HT1080 (cell line): ENCODE measurements at regions not wholly inside any gene's neighbourhood (a gene's known extent, or its start where the extent isn't known, plus 50 kb on each side); places are given as distances from the start of the nearest gene placed in this dataset.

Experiments used
- DNase-seq: peaks from one replicate; pipeline ENCODE4 v3.0.0-alpha.2; 2015; ENCODE audit warnings: low read depth

- DNase-seq, result no peak
Observed at GRCh38 chr10:83869898-83870297, 269.4 kb upstream of the GHITM start.

GRCh38 chr10:83871187-83872081 is 267.9 kb upstream of the GHITM start:
- peak; percentile 66 for DNase-seq

- no peak for DNase-seq
Observed at GRCh38 chr10:83880252-83880791, 259.0 kb upstream of the GHITM start.

GRCh38 chr10:83881661-83882060 is 257.6 kb upstream of the GHITM start:
- DNase-seq, result no peak

- DNase-seq, result no peak
Observed at GRCh38 chr10:83886871-83887270, 252.4 kb upstream of the GHITM start.

GRCh38 chr10:83892737-83893136 is 246.6 kb upstream of the GHITM start:
- no peak for DNase-seq

- no peak for DNase-seq
Observed at GRCh38 chr10:83896219-83896618, 243.1 kb upstream of the GHITM start.

- no peak for DNase-seq
Observed at GRCh38 chr10:83897626-83898025, 241.7 kb upstream of the GHITM start.

GRCh38 chr10:83908506-83908905 is 230.8 kb upstream of the GHITM start:
- DNase-seq, result no peak

- no peak for DNase-seq
Observed at GRCh38 chr10:83909001-83909400, 230.3 kb upstream of the GHITM start.

GRCh38 chr10:83915801-83916200 is 223.5 kb upstream of the GHITM start:
- DNase-seq, result no peak

- DNase-seq, result peak; percentile 32
Observed at GRCh38 chr10:83917537-83918506, 221.5 kb upstream of the GHITM start.

GRCh38 chr10:83919187-83919586 is 220.1 kb upstream of the GHITM start:
- no peak for DNase-seq

GRCh38 chr10:83921984-83922860 is 217.1 kb upstream of the GHITM start:
- no peak for DNase-seq

- no peak for DNase-seq
Observed at GRCh38 chr10:83925133-83925532, 214.2 kb upstream of the GHITM start.

GRCh38 chr10:83926606-83927005 is 212.7 kb upstream of the GHITM start:
- DNase-seq, result no peak

- no peak for DNase-seq
Observed at GRCh38 chr10:83927166-83927565, 212.1 kb upstream of the GHITM start.

GRCh38 chr10:83929399-83929798 is 209.9 kb upstream of the GHITM start:
- DNase-seq, result no peak

- no peak for DNase-seq
Observed at GRCh38 chr10:83931669-83932068, 207.6 kb upstream of the GHITM start.

- DNase-seq, result no peak
Observed at GRCh38 chr10:83932245-83932644, 207.1 kb upstream of the GHITM start.

- DNase-seq, result no peak
Observed at GRCh38 chr10:83934062-83934461, 205.2 kb upstream of the GHITM start.
